AG09309 (cell line): ENCODE measurements at regions not wholly inside any gene's neighbourhood (a gene's known extent, or its start where the extent isn't known, plus 50 kb on each side); places are given as distances from the start of the nearest gene placed in this dataset.
A peak's percentile ranks its signal among the peaks of the same experiment; 100 is the strongest.

Experiments used
- DNase-seq: peaks from one replicate; pipeline ENCODE4 v3.0.0-alpha.2; 2010; ENCODE audit warnings: low read depth
- H3K4me3 ChIP-seq: 2 replicates; pipeline ENCODE4 v1.5.1; 2011; ENCODE audit warnings: mild to moderate bottlenecking, low read depth, low read length, moderate library complexity; ENCODE audit not compliant: control insufficient read depth
- CTCF ChIP-seq: IDR thresholded peaks from 2 replicates; pipeline ENCODE4 v1.5.1; 2011; ENCODE audit warnings: mild to moderate bottlenecking, low read depth, low read length, inconsistent platforms; ENCODE audit not compliant: insufficient read depth, control insufficient read depth; ENCODE audit errors: missing control alignments

GRCh38 chr13:34338102-34338501, 520.2 kb downstream of the RFC3 start:
- TF ChIP-seq CTCF: no peak
- no peak for DNase-seq
- no peak overlapping the region for H3K4me3 ChIP-seq

GRCh38 chr13:34340534-34340933, 522.6 kb downstream of the RFC3 start:
- TF ChIP-seq CTCF: no peak
- H3K4me3 ChIP-seq: no peak overlapping the region
- no peak for DNase-seq

GRCh38 chr13:34343413-34343940, 525.5 kb downstream of the RFC3 start:
- DNase-seq: no peak
- no peak for TF ChIP-seq CTCF

GRCh38 chr13:34344816-34345215, 526.9 kb downstream of the RFC3 start:
- H3K4me3 ChIP-seq: no peak overlapping the region
- no peak for TF ChIP-seq CTCF
- no peak for DNase-seq

More at GRCh38 chr13:34343413-34343940, 525.5 kb downstream of the RFC3 start:
- H3K4me3 ChIP-seq: no peak overlapping the region

GRCh38 chr13:34345258-34345965, 527.5 kb downstream of the RFC3 start:
- TF ChIP-seq CTCF: no peak
- no peak for DNase-seq
- no peak overlapping the region for H3K4me3 ChIP-seq

- no peak for TF ChIP-seq CTCF
- peak; percentile 44 for DNase-seq
- no peak overlapping the region for H3K4me3 ChIP-seq
Observed at GRCh38 chr13:34346626-34347025, 528.7 kb downstream of the RFC3 start.
